Activated T-helper 17 cell treated with anti-CD3 and anti-CD28 coated beads, Interleukin-2, amount 50 U/mL, for 72 hours (primary cell): ENCODE measurements at regions not wholly inside any gene's neighbourhood (a gene's known extent, or its start where the extent isn't known, plus 50 kb on each side); places are given as distances from the start of the nearest gene placed in this dataset.
A peak's percentile ranks its signal among the peaks of the same experiment; 100 is the strongest.
"Not testable (repeated sequence)": the region's sequence is repeated elsewhere in the genome, so short reads cannot be mapped to it uniquely, and the experiment has no call there.

Source experiments
- ATAC-seq: fragments of 150-1000 bp; cut with Tn5 transposase; replicated peaks from 2 replicates; pipeline ENCODE4 v1.10.0; 2021; ENCODE audit warnings: mild to moderate bottlenecking, moderate library complexity
- H3K27ac Mint-ChIP-seq: one replicate; pipeline ENCODE4 v1.8.0; 2022; ENCODE audit warnings: mixed read lengths
- H3K27me3 Mint-ChIP-seq: one replicate; pipeline ENCODE4 v1.8.0; 2022; ENCODE audit warnings: mixed read lengths
- H3K36me3 Mint-ChIP-seq: one replicate; pipeline ENCODE4 v1.8.0; 2022; ENCODE audit warnings: low read depth, mild to moderate bottlenecking, mixed read lengths
- H3K4me1 Mint-ChIP-seq: one replicate; pipeline ENCODE4 v1.8.0; 2022; ENCODE audit warnings: mixed read lengths
- H3K4me3 Mint-ChIP-seq: one replicate; pipeline ENCODE4 v1.8.0; 2022; ENCODE audit warnings: mild to moderate bottlenecking, mixed read lengths
- H3K9me3 Mint-ChIP-seq: one replicate; pipeline ENCODE4 v1.8.0; 2022; ENCODE audit warnings: mixed read lengths

GRCh38 chr9:63912451-63912850 is 1372.6 kb downstream of the FOXD4L5 start:
- peaks cover 24% of the 10 kb centered on the region for H3K9me3 Mint-ChIP-seq
- not testable (repeated sequence) for ATAC-seq, H3K4me3 Mint-ChIP-seq, H3K36me3 Mint-ChIP-seq, H3K27me3 Mint-ChIP-seq, H3K27ac Mint-ChIP-seq, H3K4me1 Mint-ChIP-seq

GRCh38 chr9:63909076-63909475 is 1375.9 kb downstream of the FOXD4L5 start:
- H3K36me3 Mint-ChIP-seq, H3K4me1 Mint-ChIP-seq, H3K27me3 Mint-ChIP-seq, ATAC-seq, H3K27ac Mint-ChIP-seq, H3K4me3 Mint-ChIP-seq: not testable (repeated sequence)
- peaks cover 25% of the 10 kb centered on the region for H3K9me3 Mint-ChIP-seq

- not testable (repeated sequence) for H3K4me1 Mint-ChIP-seq, H3K4me3 Mint-ChIP-seq, H3K27ac Mint-ChIP-seq, H3K27me3 Mint-ChIP-seq, ATAC-seq, H3K36me3 Mint-ChIP-seq
- peaks cover 14% of the 10 kb centered on the region for H3K9me3 Mint-ChIP-seq
These were observed 1385.3 kb downstream of the FOXD4L5 start for GRCh38 chr9:63899637-63900190.

- H3K27me3 Mint-ChIP-seq, H3K36me3 Mint-ChIP-seq, H3K9me3 Mint-ChIP-seq, H3K4me3 Mint-ChIP-seq, ATAC-seq, H3K4me1 Mint-ChIP-seq, H3K27ac Mint-ChIP-seq: not testable (repeated sequence)
These were observed 1403.6 kb downstream of the FOXD4L5 start for GRCh38 chr9:63881386-63881785.

GRCh38 chr9:63876380-63876779 is 1408.6 kb downstream of the FOXD4L5 start:
- H3K27me3 Mint-ChIP-seq, H3K36me3 Mint-ChIP-seq, H3K4me3 Mint-ChIP-seq, H3K4me1 Mint-ChIP-seq, H3K27ac Mint-ChIP-seq, H3K9me3 Mint-ChIP-seq, ATAC-seq: not testable (repeated sequence)

- no peaks in the 10 kb centered on the region for H3K4me1 Mint-ChIP-seq
- no peak overlapping the region for H3K27ac Mint-ChIP-seq
- no peak overlapping the region for H3K4me3 Mint-ChIP-seq
- ATAC-seq, result no peak
- no peaks in the 10 kb centered on the region for H3K36me3 Mint-ChIP-seq
- no peaks in the 10 kb centered on the region for H3K27me3 Mint-ChIP-seq
- H3K9me3 Mint-ChIP-seq, result peaks cover 4% of the 10 kb centered on the region
These were observed 1425.4 kb downstream of the FOXD4L5 start for GRCh38 chr9:63859475-63860215.

- H3K9me3 Mint-ChIP-seq, H3K36me3 Mint-ChIP-seq, H3K27ac Mint-ChIP-seq, H3K27me3 Mint-ChIP-seq, ATAC-seq, H3K4me1 Mint-ChIP-seq, H3K4me3 Mint-ChIP-seq: not testable (repeated sequence)
These were observed 1425.9 kb downstream of the FOXD4L5 start for GRCh38 chr9:63859090-63859474.

- not testable (repeated sequence) for H3K36me3 Mint-ChIP-seq, H3K9me3 Mint-ChIP-seq, H3K27ac Mint-ChIP-seq, H3K4me3 Mint-ChIP-seq, ATAC-seq, H3K4me1 Mint-ChIP-seq, H3K27me3 Mint-ChIP-seq
These were observed 1431.8 kb downstream of the FOXD4L5 start for GRCh38 chr9:63853140-63853751.

- not testable (repeated sequence) for H3K27ac Mint-ChIP-seq, ATAC-seq, H3K4me3 Mint-ChIP-seq, H3K4me1 Mint-ChIP-seq, H3K27me3 Mint-ChIP-seq, H3K36me3 Mint-ChIP-seq
- peaks cover 11% of the 10 kb centered on the region for H3K9me3 Mint-ChIP-seq
These were observed 1460.2 kb downstream of the FOXD4L5 start for GRCh38 chr9:63824804-63825203.

- H3K9me3 Mint-ChIP-seq, result peaks cover 11% of the 10 kb centered on the region
- H3K27ac Mint-ChIP-seq, H3K36me3 Mint-ChIP-seq, H3K27me3 Mint-ChIP-seq, H3K4me3 Mint-ChIP-seq, H3K4me1 Mint-ChIP-seq: not testable (repeated sequence)
- ATAC-seq, result peak; percentile 66
These were observed 1461.4 kb downstream of the FOXD4L5 start for GRCh38 chr9:63823375-63824201.

GRCh38 chr9:63822615-63823374 is 1462.2 kb downstream of the FOXD4L5 start:
- not testable (repeated sequence) for H3K27me3 Mint-ChIP-seq, ATAC-seq, H3K4me3 Mint-ChIP-seq, H3K4me1 Mint-ChIP-seq, H3K27ac Mint-ChIP-seq, H3K36me3 Mint-ChIP-seq
- peaks cover 15% of the 10 kb centered on the region for H3K9me3 Mint-ChIP-seq

GRCh38 chr9:63821293-63821692 is 1463.7 kb downstream of the FOXD4L5 start:
- Mint-ChIP-seq H3K27me3 (peaks cover 13% of the 10 kb centered on the region), H3K9me3 (peaks cover 15% of the 10 kb centered on the region), H3K36me3 (peaks cover 14% of the 10 kb centered on the region), H3K4me1 (peaks cover 18% of the 10 kb centered on the region)
- H3K27ac Mint-ChIP-seq, H3K4me3 Mint-ChIP-seq, ATAC-seq: not testable (repeated sequence)

GRCh38 chr9:63820882-63821281 is 1464.1 kb downstream of the FOXD4L5 start:
- H3K27ac Mint-ChIP-seq, H3K4me3 Mint-ChIP-seq, ATAC-seq: not testable (repeated sequence)
- Mint-ChIP-seq H3K9me3 (peaks cover 18% of the 10 kb centered on the region), H3K4me1 (peaks cover 18% of the 10 kb centered on the region), H3K36me3 (peaks cover 14% of the 10 kb centered on the region), H3K27me3 (peaks cover 13% of the 10 kb centered on the region)

- Mint-ChIP-seq H3K9me3 (peaks cover 20% of the 10 kb centered on the region), H3K27me3 (peaks cover 13% of the 10 kb centered on the region), H3K4me1 (peaks cover 18% of the 10 kb centered on the region), H3K36me3 (peaks cover 14% of the 10 kb centered on the region)
- H3K27ac Mint-ChIP-seq, H3K4me3 Mint-ChIP-seq, ATAC-seq: not testable (repeated sequence)
These were observed 1464.6 kb downstream of the FOXD4L5 start for GRCh38 chr9:63820383-63820782.
